ENCODE measurements at regions not wholly inside any gene's neighbourhood (a gene's known extent, or its start where the extent isn't known, plus 50 kb on each side); places are given as distances from the start of the nearest gene placed in this dataset.
"Not testable (repeated sequence)": the region's sequence is repeated elsewhere in the genome, so short reads cannot be mapped to it uniquely, and the experiment has no call there.

DNA sequence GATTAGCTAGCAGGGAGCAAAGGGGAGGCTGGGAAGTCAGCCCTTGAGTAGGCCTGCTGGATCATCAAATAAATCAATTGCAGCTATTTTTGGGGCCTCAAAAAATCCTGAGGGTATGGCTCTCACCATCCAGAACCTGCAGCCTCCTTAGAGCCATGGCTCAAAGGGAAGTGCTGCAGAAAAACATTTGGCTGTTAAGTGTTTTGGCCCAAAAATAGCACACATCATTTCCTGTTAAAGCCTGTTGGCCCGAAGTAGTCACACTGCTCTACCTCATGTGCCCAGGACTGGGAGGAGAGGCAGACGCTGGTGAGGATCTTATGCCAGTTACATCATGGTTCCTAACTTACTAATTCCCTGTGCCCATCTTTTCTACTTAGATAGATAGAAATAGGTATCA lies 176.8 kb upstream of the PLGLB1 start:
- not testable (repeated sequence) for H3K4me1 ChIP-seq (ENCODE audit: control insufficient read depth, insufficient read depth, low read length); H3K9me3 ChIP-seq (ENCODE audit: control insufficient read depth, insufficient read depth, low read length); DNase-seq (ENCODE audit: low read depth, low spot score); H3K36me3 ChIP-seq (ENCODE audit: control insufficient read depth, insufficient read depth, low read length); H3K27me3 ChIP-seq (ENCODE audit: control insufficient read depth, insufficient read depth, low read length); H3K4me3 ChIP-seq (ENCODE audit: low read length); H3K27ac ChIP-seq (ENCODE audit: low read length)
- no CpG with 5 or more reads among the region's 2 CpGs for WGBS (ENCODE audit: insufficient coverage, insufficient read length)

- DNase-seq (ENCODE audit: low read depth, low spot score); H3K36me3 ChIP-seq (ENCODE audit: control insufficient read depth, insufficient read depth, low read length); H3K4me3 ChIP-seq (ENCODE audit: low read length); H3K4me1 ChIP-seq (ENCODE audit: control insufficient read depth, insufficient read depth, low read length); H3K27ac ChIP-seq (ENCODE audit: low read length); H3K9me3 ChIP-seq (ENCODE audit: control insufficient read depth, insufficient read depth, low read length); H3K27me3 ChIP-seq (ENCODE audit: control insufficient read depth, insufficient read depth, low read length): not testable (repeated sequence)
- no CpG with 5 or more reads among the region's 9 CpGs for WGBS (ENCODE audit: insufficient coverage, insufficient read length)
Measured at GRCh38 chr2:87199228-87199627, 177.6 kb upstream of the PLGLB1 start.

DNA sequence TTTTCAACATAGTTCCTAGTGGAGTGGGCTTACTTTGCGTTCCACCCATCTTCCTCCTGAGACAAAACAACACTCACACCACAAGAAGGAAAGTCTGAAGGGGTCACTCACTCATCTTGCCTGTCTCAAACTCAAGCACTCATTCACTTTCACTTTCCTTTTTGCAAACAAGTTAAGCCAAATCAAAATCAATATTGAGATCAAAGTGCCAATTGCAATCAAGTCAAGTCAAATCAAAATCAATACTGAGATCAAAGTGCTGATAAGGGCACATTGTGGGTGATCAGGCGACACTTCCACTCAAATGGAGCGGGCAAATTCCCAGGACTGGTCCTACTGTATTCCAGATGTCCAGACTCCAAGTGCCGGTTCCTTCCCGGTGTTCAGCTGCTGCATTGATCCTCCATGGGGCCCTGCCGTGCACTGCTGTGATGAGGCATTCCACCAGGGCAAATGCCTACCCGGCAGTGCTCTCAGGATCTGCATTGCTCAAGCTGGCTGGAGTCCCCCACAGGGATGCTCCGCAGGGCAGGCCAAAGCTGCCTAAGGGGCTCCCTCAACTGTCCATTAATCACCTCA lies 183.0 kb upstream of the PLGLB1 start:
- not testable (repeated sequence) for H3K4me1 ChIP-seq (ENCODE audit: control insufficient read depth, insufficient read depth, low read length); H3K9me3 ChIP-seq (ENCODE audit: control insufficient read depth, insufficient read depth, low read length); H3K27me3 ChIP-seq (ENCODE audit: control insufficient read depth, insufficient read depth, low read length); H3K36me3 ChIP-seq (ENCODE audit: control insufficient read depth, insufficient read depth, low read length); H3K27ac ChIP-seq (ENCODE audit: low read length); H3K4me3 ChIP-seq (ENCODE audit: low read length); DNase-seq (ENCODE audit: low read depth, low spot score)
- WGBS (ENCODE audit: insufficient coverage, insufficient read length), result no CpG with 5 or more reads among the region's 8 CpGs

DNA sequence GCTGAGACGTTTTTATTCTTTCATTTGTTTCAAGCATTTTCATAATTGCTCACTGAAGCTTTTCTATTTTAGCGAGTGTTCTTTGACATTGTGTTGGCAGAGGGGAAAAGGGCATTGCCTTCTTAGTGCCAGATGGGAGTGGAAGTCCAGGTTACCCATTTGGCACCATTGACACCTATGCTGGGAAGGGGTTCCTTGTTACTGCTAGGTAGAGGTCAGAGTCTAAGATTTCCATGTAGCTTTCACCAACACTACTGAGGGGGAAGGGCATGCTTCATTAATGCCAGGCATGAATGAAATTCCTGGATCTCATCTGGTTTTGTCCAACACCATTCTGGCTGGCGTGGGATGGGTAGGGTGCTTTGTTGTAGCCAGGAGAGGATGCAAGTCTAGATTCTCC lies 191.3 kb upstream of the PLGLB1 start:
- WGBS (ENCODE audit: insufficient coverage, insufficient read length), result no CpG with 5 or more reads among the region's 3 CpGs
- not testable (repeated sequence) for H3K27me3 ChIP-seq (ENCODE audit: control insufficient read depth, insufficient read depth, low read length); H3K36me3 ChIP-seq (ENCODE audit: control insufficient read depth, insufficient read depth, low read length); H3K9me3 ChIP-seq (ENCODE audit: control insufficient read depth, insufficient read depth, low read length); DNase-seq (ENCODE audit: low read depth, low spot score); H3K4me3 ChIP-seq (ENCODE audit: low read length); H3K4me1 ChIP-seq (ENCODE audit: control insufficient read depth, insufficient read depth, low read length); H3K27ac ChIP-seq (ENCODE audit: low read length)

DNA sequence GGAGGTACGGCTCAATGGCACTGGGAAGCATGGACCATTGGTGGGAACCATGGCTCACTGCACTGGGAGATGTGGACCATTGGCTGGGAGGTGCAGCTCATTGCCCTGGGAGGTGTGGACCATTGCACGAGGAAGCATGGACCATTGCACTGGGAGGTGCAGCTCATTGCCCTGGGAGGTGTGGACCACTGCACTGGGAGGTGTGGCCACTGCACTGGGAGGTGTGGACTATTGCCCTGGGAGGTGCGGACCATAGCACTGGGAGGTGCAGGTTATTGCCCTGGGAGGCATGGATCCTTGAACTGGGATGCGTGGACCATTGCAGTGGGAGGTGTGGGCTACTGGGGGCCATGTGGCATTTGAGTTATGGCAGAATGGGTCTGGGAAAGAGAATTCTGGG lies 195.4 kb upstream of the PLGLB1 start:
- H3K9me3 ChIP-seq (ENCODE audit: control insufficient read depth, insufficient read depth, low read length); H3K4me1 ChIP-seq (ENCODE audit: control insufficient read depth, insufficient read depth, low read length); H3K27ac ChIP-seq (ENCODE audit: low read length); H3K4me3 ChIP-seq (ENCODE audit: low read length); H3K27me3 ChIP-seq (ENCODE audit: control insufficient read depth, insufficient read depth, low read length); DNase-seq (ENCODE audit: low read depth, low spot score); H3K36me3 ChIP-seq (ENCODE audit: control insufficient read depth, insufficient read depth, low read length): not testable (repeated sequence)
- no CpG with 5 or more reads among the region's 4 CpGs for WGBS (ENCODE audit: insufficient coverage, insufficient read length)

DNA sequence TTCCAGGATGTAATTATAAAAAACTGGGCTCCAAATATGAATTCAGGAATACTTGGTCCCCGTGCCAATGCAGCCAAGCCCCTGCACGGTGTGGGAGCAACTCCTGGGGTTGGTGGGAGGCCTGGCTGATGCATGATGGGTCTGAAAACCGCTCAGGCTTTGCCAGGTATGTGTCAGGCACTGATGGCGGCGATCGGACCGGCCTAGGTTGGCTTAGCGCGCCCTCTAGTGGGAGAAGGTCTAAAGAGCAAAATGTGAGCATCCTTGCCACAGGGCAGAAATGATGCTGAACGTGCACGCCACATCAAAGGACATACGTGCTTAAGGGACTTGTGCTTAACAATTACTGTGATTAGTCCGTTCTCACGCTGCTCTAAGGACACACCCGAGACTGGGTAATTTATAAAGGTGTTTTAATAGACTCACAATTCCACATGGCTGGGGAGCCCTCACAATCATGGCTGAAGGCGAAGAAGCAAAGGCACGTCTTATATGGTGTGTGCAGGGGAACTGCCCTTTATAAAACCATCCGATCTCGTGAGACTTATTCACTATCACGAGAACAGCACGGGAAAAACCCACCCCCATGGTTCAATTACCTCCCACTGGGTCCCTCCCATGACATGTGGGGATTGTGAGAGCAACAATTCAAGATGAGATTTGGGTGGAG lies 196.2 kb upstream of the PLGLB1 start:
- H3K9me3 ChIP-seq (ENCODE audit: control insufficient read depth, insufficient read depth, low read length); H3K4me3 ChIP-seq (ENCODE audit: low read length); H3K27ac ChIP-seq (ENCODE audit: low read length); DNase-seq (ENCODE audit: low read depth, low spot score); H3K27me3 ChIP-seq (ENCODE audit: control insufficient read depth, insufficient read depth, low read length); H3K36me3 ChIP-seq (ENCODE audit: control insufficient read depth, insufficient read depth, low read length); H3K4me1 ChIP-seq (ENCODE audit: control insufficient read depth, insufficient read depth, low read length): not testable (repeated sequence)
- no CpG with 5 or more reads among the region's 21 CpGs for WGBS (ENCODE audit: insufficient coverage, insufficient read length)

GRCh38 chr2:87220651-87221050 lies 199.0 kb upstream of the PLGLB1 start:
- not testable (repeated sequence) for H3K4me3 ChIP-seq (ENCODE audit: low read length); H3K36me3 ChIP-seq (ENCODE audit: control insufficient read depth, insufficient read depth, low read length); H3K27ac ChIP-seq (ENCODE audit: low read length); H3K27me3 ChIP-seq (ENCODE audit: control insufficient read depth, insufficient read depth, low read length); DNase-seq (ENCODE audit: low read depth, low spot score); H3K4me1 ChIP-seq (ENCODE audit: control insufficient read depth, insufficient read depth, low read length); H3K9me3 ChIP-seq (ENCODE audit: control insufficient read depth, insufficient read depth, low read length)
- no CpG with 5 or more reads among the region's 9 CpGs for WGBS (ENCODE audit: insufficient coverage, insufficient read length)

DNA sequence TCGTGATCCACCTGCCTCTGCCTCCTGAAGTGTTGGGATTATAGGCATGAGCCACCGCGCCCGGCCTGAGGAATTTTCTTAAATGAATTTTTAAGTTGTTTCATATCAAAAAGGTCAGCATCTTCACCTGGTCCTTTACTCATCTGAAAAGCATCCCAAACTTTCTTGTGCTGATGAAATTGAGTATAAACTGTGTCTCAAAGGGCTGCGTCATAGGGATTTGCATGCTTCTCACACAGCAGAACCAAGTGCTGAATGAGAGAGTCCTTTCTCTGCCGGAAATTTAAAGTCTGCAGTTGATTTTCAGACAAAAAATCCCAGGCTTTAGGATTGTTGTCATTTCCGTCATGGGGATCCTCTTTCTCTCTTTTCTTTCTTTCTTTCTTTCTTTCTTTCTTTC lies 200.5 kb upstream of the PLGLB1 start:
- H3K9me3 ChIP-seq (ENCODE audit: control insufficient read depth, insufficient read depth, low read length); H3K27me3 ChIP-seq (ENCODE audit: control insufficient read depth, insufficient read depth, low read length); H3K4me1 ChIP-seq (ENCODE audit: control insufficient read depth, insufficient read depth, low read length); DNase-seq (ENCODE audit: low read depth, low spot score); H3K36me3 ChIP-seq (ENCODE audit: control insufficient read depth, insufficient read depth, low read length); H3K4me3 ChIP-seq (ENCODE audit: low read length); H3K27ac ChIP-seq (ENCODE audit: low read length): not testable (repeated sequence)
- no CpG with 5 or more reads among the region's 7 CpGs for WGBS (ENCODE audit: insufficient coverage, insufficient read length)

- H3K4me3 ChIP-seq (ENCODE audit: low read length); H3K4me1 ChIP-seq (ENCODE audit: control insufficient read depth, insufficient read depth, low read length); DNase-seq (ENCODE audit: low read depth, low spot score); H3K27ac ChIP-seq (ENCODE audit: low read length); H3K9me3 ChIP-seq (ENCODE audit: control insufficient read depth, insufficient read depth, low read length); H3K27me3 ChIP-seq (ENCODE audit: control insufficient read depth, insufficient read depth, low read length); H3K36me3 ChIP-seq (ENCODE audit: control insufficient read depth, insufficient read depth, low read length): not testable (repeated sequence)
- WGBS (ENCODE audit: insufficient coverage, insufficient read length), result no CpG with 5 or more reads among the region's 3 CpGs
Measured at GRCh38 chr2:87223873-87224272, 202.2 kb upstream of the PLGLB1 start.

- not testable (repeated sequence) for DNase-seq (ENCODE audit: low read depth, low spot score); H3K27ac ChIP-seq (ENCODE audit: low read length); H3K4me3 ChIP-seq (ENCODE audit: low read length); H3K9me3 ChIP-seq (ENCODE audit: control insufficient read depth, insufficient read depth, low read length); H3K27me3 ChIP-seq (ENCODE audit: control insufficient read depth, insufficient read depth, low read length); H3K36me3 ChIP-seq (ENCODE audit: control insufficient read depth, insufficient read depth, low read length); H3K4me1 ChIP-seq (ENCODE audit: control insufficient read depth, insufficient read depth, low read length)
- no CpG with 5 or more reads among the region's 4 CpGs for WGBS (ENCODE audit: insufficient coverage, insufficient read length)
Measured at GRCh38 chr2:87229091-87229689, 207.5 kb upstream of the PLGLB1 start.

GRCh38 chr2:87229964-87230363 lies 208.3 kb upstream of the PLGLB1 start:
- WGBS (ENCODE audit: insufficient coverage, insufficient read length), result no CpG with 5 or more reads among the region's 4 CpGs
- not testable (repeated sequence) for H3K9me3 ChIP-seq (ENCODE audit: control insufficient read depth, insufficient read depth, low read length); H3K27ac ChIP-seq (ENCODE audit: low read length); H3K4me1 ChIP-seq (ENCODE audit: control insufficient read depth, insufficient read depth, low read length); DNase-seq (ENCODE audit: low read depth, low spot score); H3K4me3 ChIP-seq (ENCODE audit: low read length); H3K27me3 ChIP-seq (ENCODE audit: control insufficient read depth, insufficient read depth, low read length); H3K36me3 ChIP-seq (ENCODE audit: control insufficient read depth, insufficient read depth, low read length)

Data from iPS DF 6.9 (cell line).